ENCODE measurements at regions not wholly inside any gene's neighbourhood (a gene's known extent, or its start where the extent isn't known, plus 50 kb on each side); places are given as distances from the start of the nearest gene placed in this dataset.

DNA sequence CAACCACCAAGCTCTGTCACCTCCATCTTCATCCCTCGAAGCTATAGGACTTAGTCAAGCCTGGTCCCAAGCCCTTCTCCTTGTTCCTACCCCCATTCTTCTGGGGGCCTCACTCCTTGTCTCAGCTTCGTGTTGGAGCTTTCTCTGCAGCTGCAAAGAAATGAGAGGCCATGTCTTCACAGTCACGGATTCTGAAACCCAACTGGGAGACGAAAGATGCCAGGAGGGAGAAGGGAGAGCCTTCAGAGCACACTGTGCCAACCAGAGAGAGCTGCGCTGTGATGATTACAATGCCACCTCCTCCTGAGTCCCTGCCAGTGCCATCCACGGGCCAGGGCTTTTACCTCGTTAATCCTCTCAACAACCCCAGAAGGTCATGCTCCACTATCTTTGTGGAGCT, 469.3 kb downstream of the TBC1D22A start:
- H3K4me2 ChIP-seq (ENCODE audit: low read length), result no peak overlapping the region
- H3K36me3 ChIP-seq (ENCODE audit: control insufficient read depth in 1 of 2, insufficient read depth in 2 of 2, low read length in 2 of 2), result no peaks in the 10 kb centered on the region
- POLR2A ChIA-PET, result no interaction called here
- H2AFZ ChIP-seq (ENCODE audit: low read depth, low read length, poor library complexity, severe bottlenecking), result no peak overlapping the region
- intact Hi-C loops (cut with micrococcal nuclease), result no loop called here
- H3K9me2 ChIP-seq (ENCODE audit: insufficient read depth), result no peaks in the 10 kb centered on the region
- no TSS peak for BruUV-seq (replicated peaks)
- CTCF ChIA-PET, result no interaction called here
- H3K79me2 ChIP-seq (ENCODE audit: insufficient read depth, low read length), result no peaks in the 10 kb centered on the region
- H3K4me1 ChIP-seq (ENCODE audit: control insufficient read depth in 1 of 2, insufficient read depth in 2 of 2, low read length in 2 of 2), result no peaks in the 10 kb centered on the region
- ATAC-seq (no peak), DNase-seq (ENCODE audit: low read depth, low spot score) (no peak)
- TF ChIP-seq, protein P1, sequence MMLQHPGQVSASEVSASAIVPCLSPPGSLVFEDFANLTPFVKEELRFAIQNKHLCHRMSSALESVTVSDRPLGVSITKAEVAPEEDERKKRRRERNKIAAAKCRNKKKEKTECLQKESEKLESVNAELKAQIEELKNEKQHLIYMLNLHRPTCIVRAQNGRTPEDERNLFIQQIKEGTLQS (IDR thresholded peaks at IDR 0.05), result no peak
- no peak for TF ChIP-seq POLR2AphosphoS5 (IDR thresholded peaks at IDR 0.05; ENCODE audit: low read depth, low read length)
- TF ChIP-seq JUND (IDR thresholded peaks at IDR 0.05), result no peak
- RAD21 ChIA-PET (ENCODE audit: low non-redundant PET in 1 of 2, low total read pairs in 2 of 2, uncharacterized antibody in 2 of 2, unreplicated experiment in 2 of 2), result no interaction called here
- H3K4me3 ChIP-seq (replicated peaks in 1 of 2; ENCODE audit: low read depth in 1 of 2, low read length in 2 of 2), result no peak overlapping the region
- H4K20me1 ChIP-seq (ENCODE audit: insufficient read depth), result no peaks in the 10 kb centered on the region
- H3K27me3 ChIP-seq (ENCODE audit: insufficient read depth, low read length), result no peaks in the 10 kb centered on the region
- H3K9ac ChIP-seq (ENCODE audit: low read length), result no peak overlapping the region
- H3K27ac ChIP-seq (ENCODE audit: low read depth, low read length), result no peak overlapping the region
- peaks cover 0 to 6% of the 10 kb centered on the region in 2 experiments; a peak in 2 of 4 replicates for H3K9me3 ChIP-seq (ENCODE audit: control insufficient read depth in 1 of 2, insufficient read depth in 1 of 2, low read depth in 1 of 2, low read length in 2 of 2)

DNA sequence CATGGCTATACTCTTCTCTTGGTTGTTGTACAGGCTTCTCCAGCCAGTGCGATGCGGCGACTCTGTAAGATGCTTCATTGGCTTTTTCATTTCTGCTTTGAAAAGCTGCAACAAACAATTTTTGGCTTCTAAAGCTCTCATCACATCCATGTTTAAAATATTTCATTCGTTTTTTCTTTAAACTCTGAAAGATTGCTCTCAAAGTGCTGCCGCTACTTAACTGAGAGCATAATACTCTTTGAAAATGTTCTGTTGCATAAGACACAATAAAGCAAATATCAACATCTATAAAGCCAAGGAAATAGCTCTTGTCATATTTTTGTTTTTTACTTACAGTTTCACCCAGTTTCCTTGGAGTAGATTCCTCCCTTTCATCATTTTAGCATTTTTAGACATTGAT, 468.3 kb downstream of the TBC1D22A start:
- Histone ChIP-seq H3K9me3 (ENCODE audit: control insufficient read depth in 1 of 2, insufficient read depth in 1 of 2, low read depth in 1 of 2, low read length in 2 of 2) (peaks cover 0 to 6% of the 10 kb centered on the region in 2 experiments; a peak in 2 of 4 replicates), H3K36me3 (ENCODE audit: control insufficient read depth in 1 of 2, insufficient read depth in 2 of 2, low read length in 2 of 2) (no peaks in the 10 kb centered on the region), H2AFZ (ENCODE audit: low read depth, low read length, poor library complexity, severe bottlenecking) (no peak overlapping the region), H3K27ac (ENCODE audit: low read depth, low read length) (no peak overlapping the region), H3K9ac (ENCODE audit: low read length) (no peak overlapping the region), H3K9me2 (ENCODE audit: insufficient read depth) (no peaks in the 10 kb centered on the region), H3K27me3 (ENCODE audit: insufficient read depth, low read length) (no peaks in the 10 kb centered on the region), H3K79me2 (ENCODE audit: insufficient read depth, low read length) (no peaks in the 10 kb centered on the region), H3K4me3 (replicated peaks in 1 of 2; ENCODE audit: low read depth in 1 of 2, low read length in 2 of 2) (no peak overlapping the region), H3K4me2 (ENCODE audit: low read length) (no peak overlapping the region), H4K20me1 (ENCODE audit: insufficient read depth) (no peaks in the 10 kb centered on the region), H3K4me1 (ENCODE audit: control insufficient read depth in 1 of 2, insufficient read depth in 2 of 2, low read length in 2 of 2) (no peaks in the 10 kb centered on the region)
- BruUV-seq (replicated peaks), result no TSS peak
- ChIA-PET POLR2A (no interaction called here), CTCF (no interaction called here), RAD21 (ENCODE audit: low non-redundant PET in 1 of 2, low total read pairs in 2 of 2, uncharacterized antibody in 2 of 2, unreplicated experiment in 2 of 2) (no interaction called here)
- DNase-seq (ENCODE audit: low read depth, low spot score), result no peak
- intact Hi-C loops (cut with micrococcal nuclease), result no loop called here
- ATAC-seq, result no peak
- no peak for TF ChIP-seq SP1 (IDR thresholded peaks at IDR 0.05; ENCODE audit: low read depth)
- TF ChIP-seq ZNF274 (IDR thresholded peaks at IDR 0.05; ENCODE audit: low read depth, low read length), result no peak
- TF ChIP-seq ELF1 (IDR thresholded peaks at IDR 0.05; ENCODE audit: borderline replicate concordance, low read depth), result no peak
- no peak for TF ChIP-seq CBX3 (IDR thresholded peaks at IDR 0.05; ENCODE audit: low read depth)
- TF ChIP-seq CEBPB (IDR thresholded peaks at IDR 0.05; ENCODE audit: low read depth), result no peak
- no peak for TF ChIP-seq TCF7L2 (IDR thresholded peaks at IDR 0.05; ENCODE audit: borderline replicate concordance, extremely low read depth, insufficient read depth, insufficient read length)
- no peak for TF ChIP-seq EGR1 (IDR thresholded peaks at IDR 0.05; ENCODE audit: low read depth)
- TF ChIP-seq, protein P2, sequence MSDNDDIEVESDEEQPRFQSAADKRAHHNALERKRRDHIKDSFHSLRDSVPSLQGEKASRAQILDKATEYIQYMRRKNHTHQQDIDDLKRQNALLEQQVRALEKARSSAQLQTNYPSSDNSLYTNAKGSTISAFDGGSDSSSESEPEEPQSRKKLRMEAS (IDR thresholded peaks at IDR 0.05), result no peak
- TF ChIP-seq, protein P3, sequence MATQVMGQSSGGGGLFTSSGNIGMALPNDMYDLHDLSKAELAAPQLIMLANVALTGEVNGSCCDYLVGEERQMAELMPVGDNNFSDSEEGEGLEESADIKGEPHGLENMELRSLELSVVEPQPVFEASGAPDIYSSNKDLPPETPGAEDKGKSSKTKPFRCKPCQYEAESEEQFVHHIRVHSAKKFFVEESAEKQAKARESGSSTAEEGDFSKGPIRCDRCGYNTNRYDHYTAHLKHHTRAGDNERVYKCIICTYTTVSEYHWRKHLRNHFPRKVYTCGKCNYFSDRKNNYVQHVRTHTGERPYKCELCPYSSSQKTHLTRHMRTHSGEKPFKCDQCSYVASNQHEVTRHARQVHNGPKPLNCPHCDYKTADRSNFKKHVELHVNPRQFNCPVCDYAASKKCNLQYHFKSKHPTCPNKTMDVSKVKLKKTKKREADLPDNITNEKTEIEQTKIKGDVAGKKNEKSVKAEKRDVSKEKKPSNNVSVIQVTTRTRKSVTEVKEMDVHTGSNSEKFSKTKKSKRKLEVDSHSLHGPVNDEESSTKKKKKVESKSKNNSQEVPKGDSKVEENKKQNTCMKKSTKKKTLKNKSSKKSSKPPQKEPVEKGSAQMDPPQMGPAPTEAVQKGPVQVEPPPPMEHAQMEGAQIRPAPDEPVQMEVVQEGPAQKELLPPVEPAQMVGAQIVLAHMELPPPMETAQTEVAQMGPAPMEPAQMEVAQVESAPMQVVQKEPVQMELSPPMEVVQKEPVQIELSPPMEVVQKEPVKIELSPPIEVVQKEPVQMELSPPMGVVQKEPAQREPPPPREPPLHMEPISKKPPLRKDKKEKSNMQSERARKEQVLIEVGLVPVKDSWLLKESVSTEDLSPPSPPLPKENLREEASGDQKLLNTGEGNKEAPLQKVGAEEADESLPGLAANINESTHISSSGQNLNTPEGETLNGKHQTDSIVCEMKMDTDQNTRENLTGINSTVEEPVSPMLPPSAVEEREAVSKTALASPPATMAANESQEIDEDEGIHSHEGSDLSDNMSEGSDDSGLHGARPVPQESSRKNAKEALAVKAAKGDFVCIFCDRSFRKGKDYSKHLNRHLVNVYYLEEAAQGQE (IDR thresholded peaks at IDR 0.05; ENCODE audit: low read depth), result no peak
- TF ChIP-seq POLR2A (IDR thresholded peaks at IDR 0.05; ENCODE audit: borderline replicate concordance, extremely low read depth, insufficient read depth, insufficient read length), result no peak
- TF ChIP-seq EZH2phosphoT487 (IDR thresholded peaks at IDR 0.05; ENCODE audit: borderline replicate concordance), result no peak
- no peak for TF ChIP-seq RAD21 (IDR thresholded peaks at IDR 0.05; ENCODE audit: low read depth)
- TF ChIP-seq, protein P4, sequence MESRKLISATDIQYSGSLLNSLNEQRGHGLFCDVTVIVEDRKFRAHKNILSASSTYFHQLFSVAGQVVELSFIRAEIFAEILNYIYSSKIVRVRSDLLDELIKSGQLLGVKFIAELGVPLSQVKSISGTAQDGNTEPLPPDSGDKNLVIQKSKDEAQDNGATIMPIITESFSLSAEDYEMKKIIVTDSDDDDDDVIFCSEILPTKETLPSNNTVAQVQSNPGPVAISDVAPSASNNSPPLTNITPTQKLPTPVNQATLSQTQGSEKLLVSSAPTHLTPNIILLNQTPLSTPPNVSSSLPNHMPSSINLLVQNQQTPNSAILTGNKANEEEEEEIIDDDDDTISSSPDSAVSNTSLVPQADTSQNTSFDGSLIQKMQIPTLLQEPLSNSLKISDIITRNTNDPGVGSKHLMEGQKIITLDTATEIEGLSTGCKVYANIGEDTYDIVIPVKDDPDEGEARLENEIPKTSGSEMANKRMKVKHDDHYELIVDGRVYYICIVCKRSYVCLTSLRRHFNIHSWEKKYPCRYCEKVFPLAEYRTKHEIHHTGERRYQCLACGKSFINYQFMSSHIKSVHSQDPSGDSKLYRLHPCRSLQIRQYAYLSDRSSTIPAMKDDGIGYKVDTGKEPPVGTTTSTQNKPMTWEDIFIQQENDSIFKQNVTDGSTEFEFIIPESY (IDR thresholded peaks at IDR 0.05; ENCODE audit: extremely low read depth, insufficient replicate concordance, low read length), result no peak
- TF ChIP-seq, protein P1 (IDR thresholded peaks at IDR 0.05), result no peak
- no peak for TF ChIP-seq EZH2 (IDR thresholded peaks at IDR 0.05)
